HepG2 (cell line): ENCODE measurements at regions not wholly inside any gene's neighbourhood (a gene's known extent, or its start where the extent isn't known, plus 50 kb on each side); places are given as distances from the start of the nearest gene placed in this dataset.

ENCODE experiments used
- ATAC-seq: fragments of 200-7000 bp; cut with Tn5 transposase; 3 replicates; pipeline ENCODE4 v1.9.1; 2020; ENCODE audit warnings: mild to moderate bottlenecking, moderate library complexity
- BruUV-seq: library from RNA; stranded (reverse); fragments of 400-500 nt; replicated peaks from 2 replicates; lab custom pipeline; 2021; lab: Mats Ljungman, UMichigan
- CTCF ChIA-PET: fragments of 300-600 bp; formaldehyde crosslinking; extraction: SDS; loops from one replicate; lab custom pipeline; 2021; ENCODE audit warnings: low total read pairs, inconsistent platforms, low intra/inter-chr PET ratio; lab: Yijun Ruan, JAX
- POLR2A ChIA-PET: fragments of 350-600 bp; sonication (Branson Sonifier 250); formaldehyde crosslinking; loops from one replicate; lab custom pipeline; 2020; ENCODE audit warnings: antibody characterized with exemption, inconsistent platforms; lab: Yijun Ruan, JAX
- DNase-seq: peaks from one replicate; pipeline ENCODE4 v3.0.0-alpha.2; 2015; ENCODE audit warnings: low spot score
- FAIRE-seq: peaks from 3 replicates; lab custom pipeline; 2011; peaks lifted over from hg19 to GRCh38; lab: Jason Lieb, UNC
- H2AFZ ChIP-seq: one replicate; pipeline ENCODE4 v1.6.1; 2011; ENCODE audit warnings: low read length, inconsistent platforms
- H3K27ac ChIP-seq: fragments of 300-600 bp; 3 replicates; pipeline ENCODE4 v1.8.0; 2011; ENCODE audit warnings: mixed run types, mild to moderate bottlenecking, mixed read lengths, low read length, inconsistent platforms; ENCODE audit not compliant: insufficient read depth; ENCODE audit errors: extremely low read length
- H3K27me3 ChIP-seq, 2 experiments: fragments of 200-600 bp in 1 of 2; 2 replicates in 1 of 2; 3 replicates in 1 of 2; pipeline versions ENCODE4 v1.6.0 to v1.8.0; 2011; ENCODE audit warnings: low read length in 2 of 2, mild to moderate bottlenecking in 2 of 2, moderate library complexity in 2 of 2, inconsistent platforms in 1 of 2; ENCODE audit not compliant: insufficient read depth in 2 of 2, control insufficient read depth in 1 of 2
- H3K36me3 ChIP-seq, 2 experiments: fragments of 200-600 bp in 1 of 2; replicated peaks in 1 of 2; 2 replicates in 1 of 2; 3 replicates in 1 of 2; pipeline versions ENCODE4 v1.5.1 to v1.8.0; 2011; ENCODE audit warnings: low read length in 2 of 2, inconsistent platforms in 1 of 2; ENCODE audit not compliant: insufficient read depth in 2 of 2, control insufficient read depth in 1 of 2
- H3K4me1 ChIP-seq: 2 replicates; pipeline ENCODE4 v1.5.1; 2012; ENCODE audit warnings: low read length, inconsistent platforms; ENCODE audit not compliant: insufficient read depth
- H3K4me2 ChIP-seq: 2 replicates; pipeline ENCODE4 v1.6.0; 2011; ENCODE audit warnings: low read depth, low read length, inconsistent platforms
- H3K4me3 ChIP-seq, 3 experiments: fragments of 200-600 bp in 1 of 3; sonication (generic), shearing (Covaris generic) in 1 of 3; replicated peaks in 1 of 3; 2 replicates each; pipeline ENCODE4 v1.5.1; 2011 to 2016; ENCODE audit warnings: low read length in 3 of 3, inconsistent platforms in 2 of 3, low read depth in 2 of 3, mild to moderate bottlenecking in 2 of 3, control low read depth in 1 of 3, mixed read lengths in 1 of 3; ENCODE audit not compliant: insufficient read depth in 1 of 3
- H3K79me2 ChIP-seq: one replicate; pipeline ENCODE4 v1.6.1; 2011; ENCODE audit warnings: low read length, inconsistent platforms; ENCODE audit not compliant: insufficient read depth
- H3K9ac ChIP-seq: 2 replicates; pipeline ENCODE4 v1.6.0; 2011; ENCODE audit warnings: mild to moderate bottlenecking, low read depth, low read length, inconsistent platforms; ENCODE audit not compliant: insufficient read depth
- H3K9me3 ChIP-seq: 2 replicates; pipeline ENCODE4 v1.5.1; 2012; ENCODE audit warnings: mild to moderate bottlenecking, low read length
- H4K20me1 ChIP-seq: 2 replicates; pipeline ENCODE4 v1.6.0; 2011; ENCODE audit warnings: inconsistent platforms, mild to moderate bottlenecking, low read length, moderate library complexity; ENCODE audit not compliant: insufficient read depth
- EP300 ChIP-seq, 3 experiments: sonication (generic) in 1 of 3; formaldehyde crosslinking in 1 of 3; IDR thresholded peaks; 2 replicates each; pipeline versions ENCODE4 v1.5.1 to v1.6.1; 2011 to 2020; ENCODE audit warnings: low read depth in 2 of 3, low read length in 2 of 3, borderline replicate concordance in 1 of 3, improper control_type of control experiment in 1 of 3, mild to moderate bottlenecking in 1 of 3, missing genetic modification reagents in 1 of 3, moderate library complexity in 1 of 3
- FOXA1 ChIP-seq, 2 experiments: fragments of 450-650 bp in 1 of 2; sonication (generic) in 1 of 2; formaldehyde crosslinking in 1 of 2; IDR thresholded peaks; 2 replicates each; pipeline versions ENCODE4 v1.4.0 to v1.6.1; 2016 to 2020; ENCODE audit warnings: missing genetic modification reagents in 1 of 2
- NR1H2 ChIP-seq: sonication (generic); formaldehyde crosslinking; IDR thresholded peaks from 2 replicates; pipeline ENCODE4 v1.8.1; 2022; ENCODE audit warnings: low read depth, missing genetic modification reagents, borderline replicate concordance
- SIX1 ChIP-seq: sonication (generic); formaldehyde crosslinking; IDR thresholded peaks from 2 replicates; pipeline ENCODE4 v1.4.0; 2020; ENCODE audit warnings: missing genetic modification reagents, borderline replicate concordance
- ZNF3 ChIP-seq: IDR thresholded peaks from 2 replicates; pipeline ENCODE4 v1.7.0; 2017; ENCODE audit warnings: inconsistent platforms
- ZNF713 ChIP-seq: sonication (generic); formaldehyde crosslinking; IDR thresholded peaks from 2 replicates; pipeline ENCODE4 v1.4.0; 2020; ENCODE audit warnings: mild to moderate bottlenecking, missing genetic modification reagents
- ZSCAN21 ChIP-seq: sonication (generic); formaldehyde crosslinking; IDR thresholded peaks from 2 replicates; pipeline ENCODE4 v1.8.0; 2022; ENCODE audit warnings: mild to moderate bottlenecking, missing genetic modification reagents, moderate library complexity, borderline replicate concordance
- WGBS: methylation state at CpG from one replicate; pipeline ENCODE4 v1.1.6; 2017; ENCODE audit warnings: low lambda C conversion rate; 5-methylcytosine and 5-hydroxymethylcytosine counted together
- in situ Hi-C: cut with HindIII; loops from 2 replicates; pipeline ENCODE4 v1.10.0; 2017; ENCODE audit warnings: low pct_unique_long_range_greater_than_20kb; ENCODE audit not compliant: extremely low pct_ligation_motif_present
- intact Hi-C: fragments of 100-400 bp; cut with micrococcal nuclease; formaldehyde crosslinking; loops from one replicate; pipeline ENCODE4 v1.10.0; 2022; ENCODE audit not compliant: unreplicated experiment
- TF ChIP-seq, protein P1 (sequence below): IDR thresholded peaks from 2 replicates; pipeline ENCODE4 v1.4.0; 2020; ENCODE audit warnings: mild to moderate bottlenecking, missing genetic modification reagents
- TF ChIP-seq, protein P2 (sequence below): sonication (generic); formaldehyde crosslinking; IDR thresholded peaks from 2 replicates; pipeline ENCODE4 v1.4.0; 2020; ENCODE audit warnings: missing genetic modification reagents, borderline replicate concordance

DNA sequence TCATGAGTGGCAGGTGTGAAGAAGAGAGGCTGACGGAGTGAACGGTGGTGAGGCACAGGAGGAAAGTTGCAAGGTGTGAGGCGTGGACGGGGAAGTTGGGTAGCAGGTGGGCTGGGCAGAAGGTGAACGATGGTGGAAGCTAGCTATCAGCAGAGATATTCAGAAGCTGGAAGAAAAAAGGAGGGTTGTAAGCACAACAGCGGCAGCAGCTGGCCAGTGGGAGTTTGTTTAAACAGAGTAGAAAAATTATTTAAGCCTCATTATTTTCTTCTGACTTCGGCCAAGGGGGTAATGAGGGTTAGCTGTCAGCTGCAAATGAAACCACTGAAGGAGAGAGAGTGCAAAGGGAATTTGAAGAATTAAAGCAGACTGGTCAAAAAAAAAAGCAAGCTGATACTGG is 62.1 kb upstream of the PRKAR2B start (continued):
- TF ChIP-seq, protein P1, sequence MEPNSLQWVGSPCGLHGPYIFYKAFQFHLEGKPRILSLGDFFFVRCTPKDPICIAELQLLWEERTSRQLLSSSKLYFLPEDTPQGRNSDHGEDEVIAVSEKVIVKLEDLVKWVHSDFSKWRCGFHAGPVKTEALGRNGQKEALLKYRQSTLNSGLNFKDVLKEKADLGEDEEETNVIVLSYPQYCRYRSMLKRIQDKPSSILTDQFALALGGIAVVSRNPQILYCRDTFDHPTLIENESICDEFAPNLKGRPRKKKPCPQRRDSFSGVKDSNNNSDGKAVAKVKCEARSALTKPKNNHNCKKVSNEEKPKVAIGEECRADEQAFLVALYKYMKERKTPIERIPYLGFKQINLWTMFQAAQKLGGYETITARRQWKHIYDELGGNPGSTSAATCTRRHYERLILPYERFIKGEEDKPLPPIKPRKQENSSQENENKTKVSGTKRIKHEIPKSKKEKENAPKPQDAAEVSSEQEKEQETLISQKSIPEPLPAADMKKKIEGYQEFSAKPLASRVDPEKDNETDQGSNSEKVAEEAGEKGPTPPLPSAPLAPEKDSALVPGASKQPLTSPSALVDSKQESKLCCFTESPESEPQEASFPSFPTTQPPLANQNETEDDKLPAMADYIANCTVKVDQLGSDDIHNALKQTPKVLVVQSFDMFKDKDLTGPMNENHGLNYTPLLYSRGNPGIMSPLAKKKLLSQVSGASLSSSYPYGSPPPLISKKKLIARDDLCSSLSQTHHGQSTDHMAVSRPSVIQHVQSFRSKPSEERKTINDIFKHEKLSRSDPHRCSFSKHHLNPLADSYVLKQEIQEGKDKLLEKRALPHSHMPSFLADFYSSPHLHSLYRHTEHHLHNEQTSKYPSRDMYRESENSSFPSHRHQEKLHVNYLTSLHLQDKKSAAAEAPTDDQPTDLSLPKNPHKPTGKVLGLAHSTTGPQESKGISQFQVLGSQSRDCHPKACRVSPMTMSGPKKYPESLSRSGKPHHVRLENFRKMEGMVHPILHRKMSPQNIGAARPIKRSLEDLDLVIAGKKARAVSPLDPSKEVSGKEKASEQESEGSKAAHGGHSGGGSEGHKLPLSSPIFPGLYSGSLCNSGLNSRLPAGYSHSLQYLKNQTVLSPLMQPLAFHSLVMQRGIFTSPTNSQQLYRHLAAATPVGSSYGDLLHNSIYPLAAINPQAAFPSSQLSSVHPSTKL (CRISPR knock-in tag): no peak
- TF ChIP-seq, all 625 proteins: peak for 0

DNA sequence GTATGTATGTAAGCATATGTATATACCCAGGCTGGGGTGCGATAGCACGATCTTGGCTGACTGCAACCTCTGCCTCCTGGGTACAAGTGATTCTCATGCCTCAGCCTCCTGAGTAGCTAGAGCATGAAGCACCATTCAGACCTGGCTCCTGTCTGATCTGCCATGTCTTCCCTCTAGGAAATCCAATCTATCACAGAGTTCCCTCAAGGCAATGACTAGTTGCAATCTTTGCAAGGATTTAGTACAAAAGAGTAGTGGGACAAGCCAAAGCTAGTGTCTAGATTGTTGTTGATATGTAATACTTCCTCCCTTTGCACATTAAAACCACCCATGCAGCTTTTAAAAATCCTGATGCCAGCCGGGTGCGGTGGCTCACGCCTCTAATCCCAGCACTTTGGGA is 60.5 kb upstream of the PRKAR2B start:
- Histone ChIP-seq H3K4me3 (no peak overlapping the region), H3K27me3 (peaks cover 0 to 6% of the 10 kb centered on the region in 2 experiments; a peak in 1 of 5 replicates), H3K4me2 (no peak overlapping the region), H3K9me3 (no peaks in the 10 kb centered on the region), H2AFZ (no peak overlapping the region), H3K9ac (no peak overlapping the region), H3K4me1 (no peaks in the 10 kb centered on the region), H3K79me2 (no peaks in the 10 kb centered on the region), H3K36me3 (no peaks in the 10 kb centered on the region), H3K27ac (no peak overlapping the region), H4K20me1 (no peaks in the 10 kb centered on the region)
- ChIA-PET POLR2A (no interaction called here), CTCF (no interaction called here)
- DNase-seq (no peak), ATAC-seq (no peak), FAIRE-seq (no peak)
- in situ Hi-C loops: no loop called here
- intact Hi-C loops: no loop called here
- no TSS peak for BruUV-seq
- 93% methylated on average over 5 of the region's 5 CpGs for WGBS
- TF ChIP-seq, protein P2, sequence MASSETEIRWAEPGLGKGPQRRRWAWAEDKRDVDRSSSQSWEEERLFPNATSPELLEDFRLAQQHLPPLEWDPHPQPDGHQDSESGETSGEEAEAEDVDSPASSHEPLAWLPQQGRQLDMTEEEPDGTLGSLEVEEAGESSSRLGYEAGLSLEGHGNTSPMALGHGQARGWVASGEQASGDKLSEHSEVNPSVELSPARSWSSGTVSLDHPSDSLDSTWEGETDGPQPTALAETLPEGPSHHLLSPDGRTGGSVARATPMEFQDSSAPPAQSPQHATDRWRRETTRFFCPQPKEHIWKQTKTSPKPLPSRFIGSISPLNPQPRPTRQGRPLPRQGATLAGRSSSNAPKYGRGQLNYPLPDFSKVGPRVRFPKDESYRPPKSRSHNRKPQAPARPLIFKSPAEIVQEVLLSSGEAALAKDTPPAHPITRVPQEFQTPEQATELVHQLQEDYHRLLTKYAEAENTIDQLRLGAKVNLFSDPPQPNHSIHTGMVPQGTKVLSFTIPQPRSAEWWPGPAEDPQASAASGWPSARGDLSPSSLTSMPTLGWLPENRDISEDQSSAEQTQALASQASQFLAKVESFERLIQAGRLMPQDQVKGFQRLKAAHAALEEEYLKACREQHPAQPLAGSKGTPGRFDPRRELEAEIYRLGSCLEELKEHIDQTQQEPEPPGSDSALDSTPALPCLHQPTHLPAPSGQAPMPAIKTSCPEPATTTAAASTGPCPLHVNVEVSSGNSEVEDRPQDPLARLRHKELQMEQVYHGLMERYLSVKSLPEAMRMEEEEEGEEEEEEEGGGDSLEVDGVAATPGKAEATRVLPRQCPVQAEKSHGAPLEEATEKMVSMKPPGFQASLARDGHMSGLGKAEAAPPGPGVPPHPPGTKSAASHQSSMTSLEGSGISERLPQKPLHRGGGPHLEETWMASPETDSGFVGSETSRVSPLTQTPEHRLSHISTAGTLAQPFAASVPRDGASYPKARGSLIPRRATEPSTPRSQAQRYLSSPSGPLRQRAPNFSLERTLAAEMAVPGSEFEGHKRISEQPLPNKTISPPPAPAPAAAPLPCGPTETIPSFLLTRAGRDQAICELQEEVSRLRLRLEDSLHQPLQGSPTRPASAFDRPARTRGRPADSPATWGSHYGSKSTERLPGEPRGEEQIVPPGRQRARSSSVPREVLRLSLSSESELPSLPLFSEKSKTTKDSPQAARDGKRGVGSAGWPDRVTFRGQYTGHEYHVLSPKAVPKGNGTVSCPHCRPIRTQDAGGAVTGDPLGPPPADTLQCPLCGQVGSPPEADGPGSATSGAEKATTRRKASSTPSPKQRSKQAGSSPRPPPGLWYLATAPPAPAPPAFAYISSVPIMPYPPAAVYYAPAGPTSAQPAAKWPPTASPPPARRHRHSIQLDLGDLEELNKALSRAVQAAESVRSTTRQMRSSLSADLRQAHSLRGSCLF: no peak
- TF ChIP-seq FOXA1 (IDR thresholded peaks at IDR 0.05) (no peak), FOXA1 (CRISPR knock-in tag; IDR thresholded peaks at IDR 0.05) (no peak), ZNF713 (CRISPR knock-in tag) (no peak), NR1H2 (CRISPR knock-in tag) (no peak), ZSCAN21 (CRISPR knock-in tag) (no peak), EP300 (IDR thresholded peaks at IDR 0.05; ENCODE audit: low read depth in 2 of 2, low read length in 2 of 2) (no peak), EP300 (CRISPR knock-in tag; IDR thresholded peaks at IDR 0.05; ENCODE audit: borderline replicate concordance) (no peak), ZNF3 (no peak), SIX1 (CRISPR knock-in tag) (no peak)
